IPS-20b (cell line): ENCODE measurements at regions not wholly inside any gene's neighbourhood (a gene's known extent, or its start where the extent isn't known, plus 50 kb on each side); places are given as distances from the start of the nearest gene placed in this dataset.
"Not testable (repeated sequence)": the region's sequence is repeated elsewhere in the genome, so short reads cannot be mapped to it uniquely, and the experiment has no call there.

Experiments
- H3K27ac ChIP-seq: one replicate; pipeline ENCODE4 v1.5.1; 2013; ENCODE audit warnings: low read length
- H3K27me3 ChIP-seq: 2 replicates; pipeline ENCODE4 v1.6.1; 2013; ENCODE audit warnings: mild to moderate bottlenecking, low read length, inconsistent platforms; ENCODE audit not compliant: insufficient read depth
- H3K36me3 ChIP-seq: 2 replicates; pipeline ENCODE4 v1.6.1; 2013; ENCODE audit warnings: low read depth, mild to moderate bottlenecking, inconsistent platforms, low read length, moderate library complexity; ENCODE audit not compliant: insufficient read depth
- H3K4me1 ChIP-seq: 2 replicates; pipeline ENCODE4 v1.6.1; 2013; ENCODE audit warnings: mild to moderate bottlenecking, control low read depth, inconsistent platforms, low read length, moderate library complexity; ENCODE audit not compliant: insufficient read depth
- H3K4me3 ChIP-seq: 2 replicates; pipeline ENCODE4 v1.5.1; 2013; ENCODE audit warnings: mild to moderate bottlenecking, low read length, inconsistent platforms
- H3K9ac ChIP-seq: 2 replicates; pipeline ENCODE4 v1.6.1; 2013; ENCODE audit warnings: low read depth, mild to moderate bottlenecking, inconsistent platforms, low read length, moderate library complexity
- H3K9me3 ChIP-seq: 2 replicates; pipeline ENCODE4 v1.6.1; 2013; ENCODE audit warnings: mild to moderate bottlenecking, low read depth, low read length, inconsistent platforms; ENCODE audit not compliant: insufficient read depth

- no peaks in the 10 kb centered on the region for H3K27me3 ChIP-seq
- no peak overlapping the region for H3K9ac ChIP-seq
- no peak overlapping the region for H3K27ac ChIP-seq
- no peaks in the 10 kb centered on the region for H3K9me3 ChIP-seq
- no peaks in the 10 kb centered on the region for H3K36me3 ChIP-seq
- no peaks in the 10 kb centered on the region for H3K4me1 ChIP-seq
- H3K4me3 ChIP-seq: no peak overlapping the region
Observed at GRCh38 chr12:84047881-84048280, 864.7 kb downstream of the SLC6A15 start.

- Histone ChIP-seq H3K9ac (no peak overlapping the region), H3K4me1 (no peaks in the 10 kb centered on the region), H3K4me3 (no peak overlapping the region), H3K9me3 (no peaks in the 10 kb centered on the region), H3K27me3 (no peaks in the 10 kb centered on the region), H3K27ac (no peak overlapping the region), H3K36me3 (no peaks in the 10 kb centered on the region)
Observed at GRCh38 chr12:84046859-84047258, 865.7 kb downstream of the SLC6A15 start.

GRCh38 chr12:84043355-84043754 is 869.2 kb downstream of the SLC6A15 start:
- H3K27me3 ChIP-seq: no peaks in the 10 kb centered on the region
- no peaks in the 10 kb centered on the region for H3K4me1 ChIP-seq
- no peak overlapping the region for H3K27ac ChIP-seq
- no peaks in the 10 kb centered on the region for H3K9me3 ChIP-seq
- no peaks in the 10 kb centered on the region for H3K36me3 ChIP-seq
- H3K9ac ChIP-seq: no peak overlapping the region
- H3K4me3 ChIP-seq: no peak overlapping the region

GRCh38 chr12:84038242-84038641 is 874.4 kb downstream of the SLC6A15 start:
- Histone ChIP-seq H3K27me3 (no peaks in the 10 kb centered on the region), H3K36me3 (no peaks in the 10 kb centered on the region), H3K4me1 (no peaks in the 10 kb centered on the region), H3K9me3 (peaks cover 2% of the 10 kb centered on the region; the same call in 1 of the 2 replicates), H3K4me3 (no peak overlapping the region), H3K9ac (no peak overlapping the region), H3K27ac (no peak overlapping the region)

- Histone ChIP-seq H3K36me3 (no peaks in the 10 kb centered on the region), H3K4me1 (no peaks in the 10 kb centered on the region), H3K4me3 (no peak overlapping the region), H3K9me3 (peaks cover 15% of the 10 kb centered on the region), H3K27ac (no peak overlapping the region), H3K27me3 (no peaks in the 10 kb centered on the region), H3K9ac (no peak overlapping the region)
Observed at GRCh38 chr12:84036912-84037311, 875.7 kb downstream of the SLC6A15 start.

GRCh38 chr12:84035766-84036165 is 876.8 kb downstream of the SLC6A15 start:
- no peak overlapping the region for H3K4me3 ChIP-seq
- H3K4me1 ChIP-seq: no peaks in the 10 kb centered on the region
- no peaks in the 10 kb centered on the region for H3K36me3 ChIP-seq
- no peak overlapping the region for H3K9ac ChIP-seq
- no peaks in the 10 kb centered on the region for H3K27me3 ChIP-seq
- H3K9me3 ChIP-seq: peaks cover 15% of the 10 kb centered on the region
- no peak overlapping the region for H3K27ac ChIP-seq

GRCh38 chr12:84034871-84035270 is 877.7 kb downstream of the SLC6A15 start:
- H3K4me1 ChIP-seq: no peaks in the 10 kb centered on the region
- H3K9me3 ChIP-seq: peaks cover 15% of the 10 kb centered on the region
- no peaks in the 10 kb centered on the region for H3K36me3 ChIP-seq
- H3K27ac ChIP-seq: no peak overlapping the region
- no peak overlapping the region for H3K9ac ChIP-seq
- no peak overlapping the region for H3K4me3 ChIP-seq
- no peaks in the 10 kb centered on the region for H3K27me3 ChIP-seq

- Histone ChIP-seq H3K4me3 (no peak overlapping the region), H3K27me3 (no peaks in the 10 kb centered on the region), H3K9ac (no peak overlapping the region)
Observed at GRCh38 chr12:84033162-84033561, 879.4 kb downstream of the SLC6A15 start.

GRCh38 chr12:84018556-84019179 is 893.9 kb downstream of the SLC6A15 start:
- not testable (repeated sequence) for H3K9ac ChIP-seq, H3K9me3 ChIP-seq, H3K36me3 ChIP-seq, H3K4me3 ChIP-seq, H3K27me3 ChIP-seq, H3K27ac ChIP-seq, H3K4me1 ChIP-seq

More at GRCh38 chr12:84033162-84033561, 879.4 kb downstream of the SLC6A15 start:
- no peaks in the 10 kb centered on the region for H3K4me1 ChIP-seq
- no peaks in the 10 kb centered on the region for H3K36me3 ChIP-seq
- H3K27ac ChIP-seq: no peak overlapping the region
- peaks cover 15% of the 10 kb centered on the region for H3K9me3 ChIP-seq

- Histone ChIP-seq H3K27ac (no peak overlapping the region), H3K9me3 (no peaks in the 10 kb centered on the region), H3K4me1 (no peaks in the 10 kb centered on the region), H3K27me3 (no peaks in the 10 kb centered on the region), H3K4me3 (no peak overlapping the region), H3K36me3 (no peaks in the 10 kb centered on the region), H3K9ac (no peak overlapping the region)
Observed at GRCh38 chr12:84016956-84017355, 895.6 kb downstream of the SLC6A15 start.

GRCh38 chr12:83997423-83997822 is 915.2 kb downstream of the SLC6A15 start:
- H3K27me3 ChIP-seq: no peaks in the 10 kb centered on the region
- H3K9ac ChIP-seq: no peak overlapping the region
- no peaks in the 10 kb centered on the region for H3K36me3 ChIP-seq
- H3K4me3 ChIP-seq: no peak overlapping the region
- no peaks in the 10 kb centered on the region for H3K9me3 ChIP-seq
- no peak overlapping the region for H3K27ac ChIP-seq
- H3K4me1 ChIP-seq: no peaks in the 10 kb centered on the region

GRCh38 chr12:83996671-83997070 is 915.9 kb downstream of the SLC6A15 start:
- no peaks in the 10 kb centered on the region for H3K36me3 ChIP-seq
- no peak overlapping the region for H3K27ac ChIP-seq
- H3K4me3 ChIP-seq: no peak overlapping the region
- no peaks in the 10 kb centered on the region for H3K27me3 ChIP-seq
- no peaks in the 10 kb centered on the region for H3K4me1 ChIP-seq
- no peaks in the 10 kb centered on the region for H3K9me3 ChIP-seq
- no peak overlapping the region for H3K9ac ChIP-seq
